Embryonic facial prominence (tissue), 1 donor: ENCODE measurements at regions not wholly inside any gene's neighbourhood (a gene's known extent, or its start where the extent isn't known, plus 50 kb on each side); places are given as distances from the start of the nearest gene placed in this dataset.

Experiments used
- DNase-seq: peaks from one replicate; pipeline ENCODE4 v3.0.0-alpha.2; 2016; ENCODE audit errors: extremely low spot score

GRCh38 chr12:90899456-90900182 is 55.4 kb downstream of the CCER1 start:
- no peak for DNase-seq

GRCh38 chr12:90897986-90898385 is 57.0 kb downstream of the CCER1 start:
- no peak for DNase-seq

DNA sequence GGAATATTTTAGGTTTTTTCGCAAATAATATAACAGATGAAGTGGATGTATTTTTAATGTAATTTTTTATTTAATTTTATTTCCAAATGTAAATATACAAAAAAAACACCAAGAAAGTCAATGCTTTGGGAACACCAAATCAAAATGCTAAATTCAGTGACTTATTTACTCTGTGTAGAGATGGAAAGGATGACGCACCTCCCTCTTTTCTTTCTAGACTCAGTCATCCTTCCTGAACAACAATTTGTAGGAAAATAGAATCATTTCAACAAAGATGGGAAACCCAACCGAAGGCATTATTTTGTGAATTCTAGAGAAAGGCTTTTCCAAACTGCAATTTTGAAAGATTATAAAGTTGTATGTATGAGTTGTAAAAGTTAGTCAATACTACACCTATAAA is 57.7 kb downstream of the CCER1 start:
- no peak for DNase-seq

DNA sequence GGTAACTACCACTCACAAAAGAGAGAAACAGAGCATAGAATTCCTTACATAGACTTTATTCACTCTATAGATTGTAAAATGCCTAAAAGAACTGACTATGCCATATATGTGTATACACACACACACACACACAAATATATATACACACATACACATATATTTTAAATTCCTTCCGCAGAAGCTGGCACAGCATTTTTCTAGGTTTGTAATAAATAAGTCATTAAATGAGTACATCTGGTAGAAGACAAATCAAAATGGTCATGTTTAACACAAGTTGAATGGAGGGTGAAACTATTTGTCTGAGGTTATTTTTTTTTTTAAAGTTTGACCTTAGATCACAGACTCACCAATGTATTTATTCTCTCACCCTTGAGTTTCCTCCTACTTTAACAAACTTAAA is 58.2 kb downstream of the CCER1 start:
- DNase-seq: no peak

- DNase-seq: no peak
Measured at GRCh38 chr12:90896164-90896563, 58.8 kb downstream of the CCER1 start.

GRCh38 chr12:90888316-90888715 is 66.7 kb downstream of the CCER1 start:
- DNase-seq: no peak

- DNase-seq: no peak
Measured at GRCh38 chr12:90883456-90883855, 71.5 kb downstream of the CCER1 start.

- DNase-seq: no peak
Measured at GRCh38 chr12:90871726-90872096, 83.3 kb downstream of the CCER1 start.

- DNase-seq: peak; percentile 28
Measured at GRCh38 chr12:90870971-90871725, 83.8 kb downstream of the CCER1 start.

GRCh38 chr12:90868626-90869025 is 86.3 kb downstream of the CCER1 start:
- DNase-seq: no peak

DNA sequence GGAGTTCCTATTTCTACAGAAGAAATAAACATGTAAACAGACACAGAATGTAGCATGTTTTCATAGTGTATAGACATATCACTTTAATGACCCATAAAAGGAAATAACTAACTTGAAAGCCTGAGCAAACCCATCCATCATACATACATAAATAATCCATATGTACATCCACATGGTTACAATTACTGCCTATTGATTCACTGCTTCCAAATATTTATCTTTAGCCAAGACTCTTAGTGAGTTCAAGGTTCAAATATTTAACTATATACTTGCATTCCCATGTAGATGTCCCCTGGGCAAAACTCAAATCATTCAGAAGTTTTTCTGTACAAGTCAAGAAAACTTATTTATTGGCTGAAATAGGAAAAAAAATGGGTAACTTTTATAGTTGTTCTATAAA is 95.4 kb downstream of the CCER1 start:
- no peak for DNase-seq

DNA sequence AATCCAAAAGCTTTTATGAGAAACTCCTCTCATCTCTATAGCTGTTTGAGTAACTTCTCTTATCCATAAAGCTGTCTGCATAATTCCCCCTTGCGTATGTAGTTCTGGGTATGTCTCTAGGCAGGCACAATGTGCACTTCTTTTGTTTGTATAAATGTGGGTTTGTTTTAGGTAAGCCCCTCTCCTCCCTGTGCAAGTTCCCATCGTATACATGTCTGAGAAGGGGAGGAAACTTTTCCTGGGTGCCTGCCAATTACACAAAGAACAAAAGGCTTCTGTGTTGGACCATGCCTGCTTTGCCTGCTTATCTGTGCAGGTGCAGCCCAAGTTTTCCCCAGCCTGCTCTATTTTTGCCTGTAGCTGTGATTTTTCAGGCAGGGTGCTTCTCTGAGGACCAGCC is 96.7 kb downstream of the CCER1 start:
- DNase-seq: no peak

DNA sequence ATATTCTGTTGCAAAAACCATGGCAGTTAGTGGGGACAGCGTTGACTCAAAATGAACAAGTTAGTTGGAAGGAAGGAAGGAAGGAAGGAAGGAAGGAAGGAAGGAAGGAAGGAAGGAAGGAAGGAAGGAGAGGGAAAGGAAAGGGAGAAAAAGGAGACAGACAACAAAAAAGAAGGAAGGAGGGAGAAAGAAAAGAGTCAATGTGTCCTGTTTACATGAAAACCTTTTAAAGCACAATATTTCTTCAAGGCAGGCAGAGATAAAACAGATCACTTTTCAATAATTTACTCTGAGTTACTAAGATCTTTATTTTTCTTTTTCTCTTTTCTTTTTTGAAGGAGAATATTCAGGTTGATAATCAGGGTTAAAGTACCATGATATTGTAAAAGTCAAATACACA is 99.4 kb downstream of the CCER1 start:
- DNase-seq: no peak

GRCh38 chr12:90854136-90854689 is 100.8 kb downstream of the CCER1 start:
- peak; percentile 16 for DNase-seq

- DNase-seq: no peak
Measured at GRCh38 chr12:90851800-90852718, 102.9 kb downstream of the CCER1 start.

DNA sequence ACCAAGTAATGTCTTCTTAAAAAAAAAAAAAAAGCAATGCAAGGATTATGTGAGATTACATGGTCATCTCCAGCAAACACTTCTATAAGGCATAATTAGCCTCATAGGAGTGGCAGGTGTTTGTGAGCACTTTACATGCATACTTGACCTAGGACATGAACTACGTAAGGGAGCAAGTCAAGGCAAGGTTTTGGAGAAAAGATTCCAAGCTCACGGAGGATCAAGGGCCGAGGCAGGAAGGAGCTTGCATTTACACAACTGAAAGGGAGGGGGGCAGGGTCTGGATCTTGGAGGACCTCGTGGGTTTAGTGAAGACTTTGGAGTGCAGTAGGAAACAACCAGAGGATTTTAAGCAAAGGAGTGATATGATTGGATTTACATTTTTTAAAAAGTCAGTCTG is 112.5 kb downstream of the CCER1 start:
- DNase-seq: no peak

GRCh38 chr12:90841336-90841735 is 113.6 kb downstream of the CCER1 start:
- no peak for DNase-seq

DNA sequence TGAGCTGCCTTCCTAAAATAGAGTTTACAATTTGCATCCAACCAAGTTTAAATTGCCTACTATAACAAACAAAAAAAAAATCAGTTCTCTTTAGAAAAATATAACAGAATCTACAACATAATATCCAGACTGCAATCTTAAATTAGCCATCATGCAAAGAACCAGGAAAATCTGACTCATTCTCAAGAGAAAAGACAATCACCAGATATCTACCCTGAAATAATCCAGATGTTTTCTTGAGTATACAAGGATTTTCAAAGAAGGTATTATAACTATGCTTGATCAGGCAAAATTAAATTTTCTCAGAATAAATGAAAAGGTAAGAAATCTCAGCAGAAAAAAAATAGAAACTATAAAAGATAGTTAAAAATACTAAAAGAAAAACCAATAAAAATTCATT is 115.6 kb downstream of the CCER1 start:
- no peak for DNase-seq

DNA sequence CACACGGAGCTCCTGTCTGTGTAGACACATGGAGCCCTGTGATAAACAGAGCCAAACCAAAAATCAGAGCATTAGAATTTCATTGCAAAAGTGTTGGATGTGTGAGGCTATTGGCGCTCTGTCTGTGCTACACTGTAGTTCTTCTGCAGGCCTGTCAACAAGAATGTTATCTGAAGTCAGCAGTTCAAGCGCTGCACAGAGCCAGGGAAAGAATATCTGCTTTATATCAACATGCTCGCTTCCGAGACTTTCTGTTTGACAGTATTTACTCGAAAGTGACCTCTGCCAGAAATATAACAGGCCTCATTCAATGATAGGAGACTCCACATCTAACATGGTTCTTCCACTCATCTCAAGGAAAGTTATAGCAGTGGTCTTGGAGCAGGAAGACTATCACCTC is 118.3 kb downstream of the CCER1 start:
- DNase-seq: no peak

DNA sequence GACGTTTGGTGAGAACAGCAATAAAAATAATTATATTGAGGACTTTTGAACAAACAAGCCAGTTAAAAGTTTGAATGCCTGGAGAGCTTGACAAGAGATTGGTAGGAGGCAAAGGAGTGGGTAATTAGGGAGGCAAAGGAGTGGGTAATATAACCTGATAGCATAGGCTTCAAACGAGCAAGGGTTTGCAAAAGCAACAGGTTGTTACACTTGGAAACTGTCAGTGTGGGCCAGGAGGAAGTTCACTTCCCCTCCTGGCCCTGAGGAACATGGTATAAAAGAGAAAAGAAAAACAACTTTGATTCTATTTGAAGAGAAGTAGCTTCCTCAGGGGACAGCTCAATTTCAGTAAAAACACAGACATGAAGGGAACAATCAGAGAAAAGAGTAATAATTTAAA is 121.7 kb downstream of the CCER1 start:
- no peak for DNase-seq

- no peak for DNase-seq
Measured at GRCh38 chr12:90832427-90832826, 122.5 kb downstream of the CCER1 start.

- DNase-seq: no peak
Measured at GRCh38 chr12:90831712-90832111, 123.3 kb downstream of the CCER1 start.
